ENCODE measurements at regions not wholly inside any gene's neighbourhood (a gene's known extent, or its start where the extent isn't known, plus 50 kb on each side); places are given as distances from the start of the nearest gene placed in this dataset.

DNA sequence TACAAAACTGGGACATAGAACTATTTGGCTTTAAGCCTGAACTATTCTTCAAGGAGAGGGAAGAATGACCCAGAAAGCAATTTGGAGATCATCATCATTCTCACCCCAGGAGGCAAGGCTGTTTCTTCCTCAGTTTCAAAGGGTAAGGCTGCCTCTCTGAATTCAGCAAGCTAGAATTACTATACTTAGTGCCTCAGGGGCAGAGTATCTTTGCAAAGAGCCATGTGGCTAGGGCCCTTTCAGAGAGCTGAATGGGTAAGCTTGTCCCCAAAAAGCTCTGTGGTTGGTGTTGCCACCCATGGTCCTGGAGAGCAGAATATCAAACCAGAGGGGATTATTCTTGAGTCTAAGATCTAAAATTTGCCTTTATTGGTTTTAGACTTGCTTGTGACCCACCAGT is 720.3 kb upstream of the ARPP21 start:
- TF ChIP-seq, protein P1, sequence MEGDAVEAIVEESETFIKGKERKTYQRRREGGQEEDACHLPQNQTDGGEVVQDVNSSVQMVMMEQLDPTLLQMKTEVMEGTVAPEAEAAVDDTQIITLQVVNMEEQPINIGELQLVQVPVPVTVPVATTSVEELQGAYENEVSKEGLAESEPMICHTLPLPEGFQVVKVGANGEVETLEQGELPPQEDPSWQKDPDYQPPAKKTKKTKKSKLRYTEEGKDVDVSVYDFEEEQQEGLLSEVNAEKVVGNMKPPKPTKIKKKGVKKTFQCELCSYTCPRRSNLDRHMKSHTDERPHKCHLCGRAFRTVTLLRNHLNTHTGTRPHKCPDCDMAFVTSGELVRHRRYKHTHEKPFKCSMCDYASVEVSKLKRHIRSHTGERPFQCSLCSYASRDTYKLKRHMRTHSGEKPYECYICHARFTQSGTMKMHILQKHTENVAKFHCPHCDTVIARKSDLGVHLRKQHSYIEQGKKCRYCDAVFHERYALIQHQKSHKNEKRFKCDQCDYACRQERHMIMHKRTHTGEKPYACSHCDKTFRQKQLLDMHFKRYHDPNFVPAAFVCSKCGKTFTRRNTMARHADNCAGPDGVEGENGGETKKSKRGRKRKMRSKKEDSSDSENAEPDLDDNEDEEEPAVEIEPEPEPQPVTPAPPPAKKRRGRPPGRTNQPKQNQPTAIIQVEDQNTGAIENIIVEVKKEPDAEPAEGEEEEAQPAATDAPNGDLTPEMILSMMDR (IDR thresholded peaks at IDR 0.05 in 2 of 3, conservative IDR thresholded peaks at IDR 0.05 in 1 of 3; ENCODE audit: control insufficient read depth in 2 of 3, extremely low read depth in 1 of 3, insufficient read depth in 1 of 3, low read depth in 3 of 3, low read length in 3 of 3), result no peak
- TF ChIP-seq EP300 (IDR thresholded peaks at IDR 0.05; ENCODE audit: borderline replicate concordance in 1 of 2, control insufficient read depth in 1 of 2, low read depth in 2 of 2, low read length in 2 of 2) (no peak), RFX5 (IDR thresholded peaks at IDR 0.05; ENCODE audit: low read depth, low read length) (no peak), EGR1 (IDR thresholded peaks at IDR 0.05; ENCODE audit: borderline replicate concordance in 1 of 2, low read depth in 2 of 2, low read length in 2 of 2) (no peak), TCF12 (IDR thresholded peaks at IDR 0.05; ENCODE audit: low read depth, low read length) (no peak), POLR2A (IDR thresholded peaks at IDR 0.05; ENCODE audit: low read depth, low read length) (no peak), RAD51 (IDR thresholded peaks at IDR 0.05) (no peak)
- TF ChIP-seq, protein P2, sequence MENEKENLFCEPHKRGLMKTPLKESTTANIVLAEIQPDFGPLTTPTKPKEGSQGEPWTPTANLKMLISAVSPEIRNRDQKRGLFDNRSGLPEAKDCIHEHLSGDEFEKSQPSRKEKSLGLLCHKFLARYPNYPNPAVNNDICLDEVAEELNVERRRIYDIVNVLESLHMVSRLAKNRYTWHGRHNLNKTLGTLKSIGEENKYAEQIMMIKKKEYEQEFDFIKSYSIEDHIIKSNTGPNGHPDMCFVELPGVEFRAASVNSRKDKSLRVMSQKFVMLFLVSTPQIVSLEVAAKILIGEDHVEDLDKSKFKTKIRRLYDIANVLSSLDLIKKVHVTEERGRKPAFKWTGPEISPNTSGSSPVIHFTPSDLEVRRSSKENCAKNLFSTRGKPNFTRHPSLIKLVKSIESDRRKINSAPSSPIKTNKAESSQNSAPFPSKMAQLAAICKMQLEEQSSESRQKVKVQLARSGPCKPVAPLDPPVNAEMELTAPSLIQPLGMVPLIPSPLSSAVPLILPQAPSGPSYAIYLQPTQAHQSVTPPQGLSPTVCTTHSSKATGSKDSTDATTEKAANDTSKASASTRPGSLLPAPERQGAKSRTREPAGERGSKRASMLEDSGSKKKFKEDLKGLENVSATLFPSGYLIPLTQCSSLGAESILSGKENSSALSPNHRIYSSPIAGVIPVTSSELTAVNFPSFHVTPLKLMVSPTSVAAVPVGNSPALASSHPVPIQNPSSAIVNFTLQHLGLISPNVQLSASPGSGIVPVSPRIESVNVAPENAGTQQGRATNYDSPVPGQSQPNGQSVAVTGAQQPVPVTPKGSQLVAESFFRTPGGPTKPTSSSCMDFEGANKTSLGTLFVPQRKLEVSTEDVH (IDR thresholded peaks at IDR 0.05; ENCODE audit: low read depth, partially characterized antibody), result no peak
- TF ChIP-seq, protein P3, sequence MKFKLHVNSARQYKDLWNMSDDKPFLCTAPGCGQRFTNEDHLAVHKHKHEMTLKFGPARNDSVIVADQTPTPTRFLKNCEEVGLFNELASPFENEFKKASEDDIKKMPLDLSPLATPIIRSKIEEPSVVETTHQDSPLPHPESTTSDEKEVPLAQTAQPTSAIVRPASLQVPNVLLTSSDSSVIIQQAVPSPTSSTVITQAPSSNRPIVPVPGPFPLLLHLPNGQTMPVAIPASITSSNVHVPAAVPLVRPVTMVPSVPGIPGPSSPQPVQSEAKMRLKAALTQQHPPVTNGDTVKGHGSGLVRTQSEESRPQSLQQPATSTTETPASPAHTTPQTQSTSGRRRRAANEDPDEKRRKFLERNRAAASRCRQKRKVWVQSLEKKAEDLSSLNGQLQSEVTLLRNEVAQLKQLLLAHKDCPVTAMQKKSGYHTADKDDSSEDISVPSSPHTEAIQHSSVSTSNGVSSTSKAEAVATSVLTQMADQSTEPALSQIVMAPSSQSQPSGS (IDR thresholded peaks at IDR 0.05; ENCODE audit: low read length), result no peak
- TF ChIP-seq, protein P4, sequence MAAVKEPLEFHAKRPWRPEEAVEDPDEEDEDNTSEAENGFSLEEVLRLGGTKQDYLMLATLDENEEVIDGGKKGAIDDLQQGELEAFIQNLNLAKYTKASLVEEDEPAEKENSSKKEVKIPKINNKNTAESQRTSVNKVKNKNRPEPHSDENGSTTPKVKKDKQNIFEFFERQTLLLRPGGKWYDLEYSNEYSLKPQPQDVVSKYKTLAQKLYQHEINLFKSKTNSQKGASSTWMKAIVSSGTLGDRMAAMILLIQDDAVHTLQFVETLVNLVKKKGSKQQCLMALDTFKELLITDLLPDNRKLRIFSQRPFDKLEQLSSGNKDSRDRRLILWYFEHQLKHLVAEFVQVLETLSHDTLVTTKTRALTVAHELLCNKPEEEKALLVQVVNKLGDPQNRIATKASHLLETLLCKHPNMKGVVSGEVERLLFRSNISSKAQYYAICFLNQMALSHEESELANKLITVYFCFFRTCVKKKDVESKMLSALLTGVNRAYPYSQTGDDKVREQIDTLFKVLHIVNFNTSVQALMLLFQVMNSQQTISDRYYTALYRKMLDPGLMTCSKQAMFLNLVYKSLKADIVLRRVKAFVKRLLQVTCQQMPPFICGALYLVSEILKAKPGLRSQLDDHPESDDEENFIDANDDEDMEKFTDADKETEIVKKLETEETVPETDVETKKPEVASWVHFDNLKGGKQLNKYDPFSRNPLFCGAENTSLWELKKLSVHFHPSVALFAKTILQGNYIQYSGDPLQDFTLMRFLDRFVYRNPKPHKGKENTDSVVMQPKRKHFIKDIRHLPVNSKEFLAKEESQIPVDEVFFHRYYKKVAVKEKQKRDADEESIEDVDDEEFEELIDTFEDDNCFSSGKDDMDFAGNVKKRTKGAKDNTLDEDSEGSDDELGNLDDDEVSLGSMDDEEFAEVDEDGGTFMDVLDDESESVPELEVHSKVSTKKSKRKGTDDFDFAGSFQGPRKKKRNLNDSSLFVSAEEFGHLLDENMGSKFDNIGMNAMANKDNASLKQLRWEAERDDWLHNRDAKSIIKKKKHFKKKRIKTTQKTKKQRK (IDR thresholded peaks at IDR 0.05; ENCODE audit: low read depth, low read length), result no peak
- TF ChIP-seq, protein P5, sequence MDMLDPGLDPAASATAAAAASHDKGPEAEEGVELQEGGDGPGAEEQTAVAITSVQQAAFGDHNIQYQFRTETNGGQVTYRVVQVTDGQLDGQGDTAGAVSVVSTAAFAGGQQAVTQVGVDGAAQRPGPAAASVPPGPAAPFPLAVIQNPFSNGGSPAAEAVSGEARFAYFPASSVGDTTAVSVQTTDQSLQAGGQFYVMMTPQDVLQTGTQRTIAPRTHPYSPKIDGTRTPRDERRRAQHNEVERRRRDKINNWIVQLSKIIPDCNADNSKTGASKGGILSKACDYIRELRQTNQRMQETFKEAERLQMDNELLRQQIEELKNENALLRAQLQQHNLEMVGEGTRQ (IDR thresholded peaks at IDR 0.05; ENCODE audit: borderline replicate concordance, low read depth, low read length), result no peak
